Activated naive CD4-positive, alpha-beta T cell treated with Interleukin-2 at 50 U/mL for 16 hours (primary cell): ENCODE measurements at regions not wholly inside any gene's neighbourhood (a gene's known extent, or its start where the extent isn't known, plus 50 kb on each side); places are given as distances from the start of the nearest gene placed in this dataset.

ENCODE experiments used
- DNase-seq: peaks from one replicate; pipeline ENCODE4 v3.0.0-alpha.2; 2020

- no peak for DNase-seq
Observed at GRCh38 chr1:60573726-60574409, 500.3 kb upstream of the C1orf87 start.

GRCh38 chr1:60573121-60573520 is 499.6 kb upstream of the C1orf87 start:
- no peak for DNase-seq

- DNase-seq = no peak
Observed at GRCh38 chr1:60572378-60572777, 498.8 kb upstream of the C1orf87 start.

GRCh38 chr1:60571811-60572210 is 498.2 kb upstream of the C1orf87 start:
- DNase-seq = no peak

- no peak for DNase-seq
Observed at GRCh38 chr1:60569189-60569588, 495.6 kb upstream of the C1orf87 start.

- DNase-seq = no peak
Observed at GRCh38 chr1:60567256-60567655, 493.7 kb upstream of the C1orf87 start.

- no peak for DNase-seq
Observed at GRCh38 chr1:60564916-60565750, 491.6 kb upstream of the C1orf87 start.

- DNase-seq = no peak
Observed at GRCh38 chr1:60563777-60564535, 490.4 kb upstream of the C1orf87 start.

GRCh38 chr1:60562740-60563139 is 489.2 kb upstream of the C1orf87 start:
- no peak for DNase-seq

GRCh38 chr1:60560701-60561100 is 487.1 kb upstream of the C1orf87 start:
- DNase-seq = no peak

GRCh38 chr1:60558236-60558635 is 484.7 kb upstream of the C1orf87 start:
- no peak for DNase-seq

- DNase-seq = no peak
Observed at GRCh38 chr1:60553730-60554129, 480.2 kb upstream of the C1orf87 start.

- no peak for DNase-seq
Observed at GRCh38 chr1:60547821-60548220, 474.3 kb upstream of the C1orf87 start.

GRCh38 chr1:60541831-60542532 is 468.4 kb upstream of the C1orf87 start:
- no peak for DNase-seq

GRCh38 chr1:60540141-60540540 is 466.6 kb upstream of the C1orf87 start:
- DNase-seq = no peak

GRCh38 chr1:60535713-60536112 is 462.1 kb upstream of the C1orf87 start:
- DNase-seq = no peak

- DNase-seq = no peak
Observed at GRCh38 chr1:60527567-60527966, 454.0 kb upstream of the C1orf87 start.

- DNase-seq = no peak
Observed at GRCh38 chr1:60516996-60517395, 443.4 kb upstream of the C1orf87 start.

- no peak for DNase-seq
Observed at GRCh38 chr1:60510162-60510561, 436.6 kb upstream of the C1orf87 start.

GRCh38 chr1:60504206-60504840 is 430.8 kb upstream of the C1orf87 start:
- DNase-seq = no peak

GRCh38 chr1:60503266-60503925 is 429.8 kb upstream of the C1orf87 start:
- DNase-seq = no peak

GRCh38 chr1:60502506-60502905 is 428.9 kb upstream of the C1orf87 start:
- no peak for DNase-seq
